Fibroblast of mammary gland (primary cell): ENCODE measurements at regions not wholly inside any gene's neighbourhood (a gene's known extent, or its start where the extent isn't known, plus 50 kb on each side); places are given as distances from the start of the nearest gene placed in this dataset.

Experiments
- DNase-seq: peaks from one replicate; pipeline ENCODE4 v3.0.0-alpha.2; 2010; ENCODE audit warnings: low read depth
- H3K4me3 ChIP-seq: 2 replicates; pipeline ENCODE4 v1.5.1; 2011; ENCODE audit warnings: low read depth, mild to moderate bottlenecking, low read length, moderate library complexity; ENCODE audit not compliant: control insufficient read depth
- TF ChIP-seq, protein P1 (sequence below): conservative IDR thresholded peaks from 2 replicates; pipeline ENCODE4 v1.5.1; 2011; ENCODE audit warnings: low read depth, low read length, inconsistent platforms; ENCODE audit not compliant: control insufficient read depth, insufficient read depth

DNA sequence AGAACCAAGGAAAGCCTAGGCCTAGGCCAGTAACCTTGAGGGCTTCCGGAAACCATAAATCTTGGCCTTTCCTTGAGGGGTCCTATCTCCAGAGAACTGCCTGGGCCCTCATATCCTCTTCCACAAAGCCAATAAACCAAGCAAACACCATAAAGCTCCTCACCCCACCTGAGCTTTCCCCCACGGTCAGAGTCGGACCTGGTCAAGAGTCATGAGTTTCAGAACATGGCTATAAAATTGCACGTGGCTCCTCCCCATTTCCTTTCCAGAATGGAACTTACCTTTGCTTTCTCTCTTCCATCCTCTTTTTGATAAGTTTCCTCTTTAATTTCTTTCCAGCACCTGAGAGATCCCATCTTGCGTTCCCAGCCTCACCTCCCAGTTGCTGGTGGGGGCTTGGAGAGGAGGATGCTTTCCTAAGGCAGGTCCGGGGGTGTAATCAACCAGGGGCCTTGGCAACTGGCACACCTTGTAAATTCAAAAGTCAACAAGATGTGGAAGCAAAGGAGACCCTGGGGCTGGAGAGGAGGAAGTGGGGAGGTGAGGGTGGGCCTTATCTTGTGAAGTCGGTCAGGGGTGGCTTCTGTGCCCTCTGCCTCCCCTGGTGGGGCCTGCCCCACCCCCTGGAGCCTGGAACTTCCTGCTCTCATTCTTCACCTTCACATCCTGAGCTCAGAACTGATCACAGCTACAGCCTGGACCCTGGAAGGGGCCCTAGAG, 259.9 kb downstream of the FOXD2 start:
- TF ChIP-seq, protein P1, sequence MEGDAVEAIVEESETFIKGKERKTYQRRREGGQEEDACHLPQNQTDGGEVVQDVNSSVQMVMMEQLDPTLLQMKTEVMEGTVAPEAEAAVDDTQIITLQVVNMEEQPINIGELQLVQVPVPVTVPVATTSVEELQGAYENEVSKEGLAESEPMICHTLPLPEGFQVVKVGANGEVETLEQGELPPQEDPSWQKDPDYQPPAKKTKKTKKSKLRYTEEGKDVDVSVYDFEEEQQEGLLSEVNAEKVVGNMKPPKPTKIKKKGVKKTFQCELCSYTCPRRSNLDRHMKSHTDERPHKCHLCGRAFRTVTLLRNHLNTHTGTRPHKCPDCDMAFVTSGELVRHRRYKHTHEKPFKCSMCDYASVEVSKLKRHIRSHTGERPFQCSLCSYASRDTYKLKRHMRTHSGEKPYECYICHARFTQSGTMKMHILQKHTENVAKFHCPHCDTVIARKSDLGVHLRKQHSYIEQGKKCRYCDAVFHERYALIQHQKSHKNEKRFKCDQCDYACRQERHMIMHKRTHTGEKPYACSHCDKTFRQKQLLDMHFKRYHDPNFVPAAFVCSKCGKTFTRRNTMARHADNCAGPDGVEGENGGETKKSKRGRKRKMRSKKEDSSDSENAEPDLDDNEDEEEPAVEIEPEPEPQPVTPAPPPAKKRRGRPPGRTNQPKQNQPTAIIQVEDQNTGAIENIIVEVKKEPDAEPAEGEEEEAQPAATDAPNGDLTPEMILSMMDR, result no peak
- no peak overlapping the region for H3K4me3 ChIP-seq
- no peak for DNase-seq

DNA sequence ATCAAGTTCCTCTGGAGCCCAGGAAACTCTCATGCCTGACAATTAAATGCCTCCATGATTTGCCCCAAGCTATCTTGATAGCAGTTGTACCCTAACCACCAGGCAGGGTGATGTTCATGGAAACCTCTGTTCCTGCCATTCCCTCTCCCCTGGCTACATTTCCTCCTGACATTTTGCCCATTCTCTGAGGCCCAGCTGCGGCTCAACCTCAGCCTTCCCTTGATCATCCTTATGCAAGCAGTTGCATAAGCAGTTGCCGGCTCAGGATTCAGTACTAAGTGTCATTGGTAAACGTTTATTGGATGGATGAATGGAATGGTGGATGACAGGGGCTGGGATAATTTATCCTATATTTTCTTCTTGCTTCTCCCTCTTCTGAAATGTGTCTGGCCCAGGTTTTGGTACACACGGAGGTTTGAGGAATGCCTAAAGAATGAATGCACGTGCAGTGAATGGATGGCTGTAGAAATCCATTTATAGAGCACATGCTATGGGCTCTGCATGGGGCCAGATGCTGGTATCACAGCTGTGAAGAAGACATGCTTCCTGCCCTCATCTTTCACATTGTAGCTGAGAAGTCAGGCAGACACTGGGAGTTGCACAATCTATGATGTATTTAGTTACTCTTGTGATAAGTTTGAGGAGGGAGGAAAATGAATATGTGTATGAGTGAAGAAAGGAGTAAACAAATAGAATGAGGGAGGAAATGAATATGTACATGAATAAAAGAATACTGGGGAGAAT, 261.8 kb downstream of the FOXD2 start:
- TF ChIP-seq, protein P1, result no peak
- peak; percentile 29 for DNase-seq

DNA sequence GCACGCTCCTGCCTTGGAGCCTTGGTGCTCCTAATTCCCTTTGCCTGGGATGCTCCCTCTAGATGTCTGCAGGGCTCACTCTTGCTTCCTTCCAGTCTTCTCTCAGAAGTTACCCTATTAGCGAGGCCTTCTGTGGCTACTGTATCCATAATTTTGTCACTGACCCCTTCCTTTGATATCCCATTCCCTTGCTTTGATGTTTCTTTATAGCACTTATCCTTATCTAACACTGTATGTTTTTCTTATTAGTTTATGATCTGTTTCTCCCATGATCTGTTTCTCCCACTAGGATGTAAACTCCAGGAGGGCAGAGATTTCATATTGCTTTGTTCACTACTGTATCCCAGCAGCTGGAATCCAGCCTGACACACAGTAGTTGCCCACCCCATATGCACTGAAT, 263.4 kb downstream of the FOXD2 start:
- no peak for DNase-seq
- TF ChIP-seq, protein P1, result no peak
- H3K4me3 ChIP-seq, result no peak overlapping the region

More for the DNA sequence above, 261.8 kb downstream of the FOXD2 start:
- no peak overlapping the region for H3K4me3 ChIP-seq

DNA sequence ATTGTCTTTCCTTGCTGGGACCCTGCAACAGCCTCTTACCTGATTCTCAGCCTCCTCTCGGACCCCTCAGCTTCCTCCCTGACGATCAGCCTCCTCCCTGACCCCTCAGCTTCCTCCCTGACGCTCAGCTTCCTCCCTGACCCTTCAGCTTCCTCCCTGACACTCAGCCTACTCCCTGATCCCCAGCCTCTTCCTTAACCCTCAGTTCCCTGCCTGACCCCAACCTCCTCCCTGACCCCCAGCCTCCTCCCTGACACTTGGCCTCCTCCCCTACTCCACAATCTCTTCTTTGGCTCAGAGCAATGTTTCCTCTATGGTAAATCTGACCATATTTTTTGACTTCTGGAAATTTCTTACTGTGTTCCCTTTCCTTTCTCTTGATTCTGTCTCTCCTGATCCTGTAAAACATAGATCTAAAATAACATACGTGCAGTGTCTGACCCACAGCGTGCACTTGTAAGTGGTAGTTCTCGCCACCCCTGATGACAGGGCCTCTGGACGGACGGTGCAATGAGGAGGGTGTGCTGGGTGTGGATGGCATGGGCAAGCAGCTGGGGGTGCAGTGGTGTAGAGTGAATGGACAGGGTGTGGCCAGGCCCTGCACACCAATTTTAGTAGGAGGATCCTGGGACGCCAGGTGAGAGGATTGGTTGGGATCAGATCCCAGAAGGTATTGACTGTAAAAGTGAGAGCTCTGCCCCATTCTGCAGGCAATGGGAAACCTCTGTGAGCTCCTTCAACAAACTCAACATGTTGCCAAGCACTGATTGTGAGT, 264.1 kb downstream of the FOXD2 start:
- DNase-seq, result no peak
- TF ChIP-seq, protein P1, result no peak
- H3K4me3 ChIP-seq, result no peak overlapping the region

DNA sequence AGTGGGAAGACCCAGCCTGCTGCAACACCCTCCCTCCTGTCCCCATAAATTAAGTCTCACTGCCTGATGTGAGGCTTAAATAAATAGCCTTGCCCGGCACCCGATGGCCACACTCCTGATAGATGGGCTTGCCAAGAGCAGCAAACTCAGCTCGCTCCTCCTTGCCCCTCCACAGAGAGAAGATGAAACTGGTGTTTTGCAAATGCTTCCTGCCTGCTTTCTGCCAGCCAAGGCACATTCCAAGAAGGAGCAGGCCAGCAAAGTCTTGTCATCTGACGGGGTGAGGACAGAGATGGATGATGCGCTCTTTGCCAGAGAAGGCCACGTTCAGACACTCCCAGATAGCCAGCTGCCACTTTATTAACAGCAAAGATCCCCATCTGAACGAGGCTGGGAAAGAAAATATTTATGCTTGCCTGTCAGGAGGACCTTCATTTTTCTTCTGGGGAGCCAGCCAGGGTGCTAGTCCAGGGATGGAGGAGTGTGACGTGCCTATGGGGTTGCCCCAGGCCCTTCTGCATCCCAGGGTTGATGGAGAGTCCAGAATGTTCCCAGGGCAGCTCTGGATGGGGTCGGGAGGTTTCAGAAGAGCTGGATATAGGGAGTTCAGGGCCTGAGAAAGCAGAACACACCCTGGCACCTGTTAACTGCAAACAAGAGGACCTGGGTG, 265.4 kb downstream of the FOXD2 start:
- no peak overlapping the region for H3K4me3 ChIP-seq
- DNase-seq, result no peak

More for the DNA sequence above, 265.4 kb downstream of the FOXD2 start:
- TF ChIP-seq, protein P1, result no peak
